CMK (cell line): ENCODE measurements at regions not wholly inside any gene's neighbourhood (a gene's known extent, or its start where the extent isn't known, plus 50 kb on each side); places are given as distances from the start of the nearest gene placed in this dataset.
"Not testable (repeated sequence)": the region's sequence is repeated elsewhere in the genome, so short reads cannot be mapped to it uniquely, and the experiment has no call there.

Source experiments
- DNase-seq: peaks from one replicate; pipeline ENCODE4 v3.0.0-alpha.2; 2010; ENCODE audit warnings: low read depth

GRCh38 chr12:25794571-25794970, 163.9 kb upstream of the RASSF8 start:
- no peak for DNase-seq

- DNase-seq = no peak
These were observed 161.9 kb upstream of the RASSF8 start for GRCh38 chr12:25796523-25797000.

DNA sequence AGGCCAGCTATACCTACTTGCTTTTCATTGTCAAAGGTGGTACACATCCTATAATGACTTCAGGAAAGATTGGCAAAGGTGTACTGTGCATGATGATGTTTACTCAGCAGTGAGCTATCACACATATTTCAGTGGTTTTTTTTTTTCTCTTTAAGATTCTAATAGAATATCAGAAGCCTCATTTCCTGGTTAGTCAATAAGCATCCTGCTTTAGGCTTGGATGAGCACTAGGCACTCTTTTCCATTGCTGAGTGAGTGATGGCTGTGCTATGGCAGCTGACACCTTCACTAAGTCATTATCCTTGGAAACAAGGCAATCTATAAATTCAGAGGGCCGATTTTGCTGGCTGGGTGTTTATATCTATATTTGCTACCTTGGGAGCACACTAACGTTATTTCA, 161.1 kb upstream of the RASSF8 start:
- DNase-seq = no peak

DNA sequence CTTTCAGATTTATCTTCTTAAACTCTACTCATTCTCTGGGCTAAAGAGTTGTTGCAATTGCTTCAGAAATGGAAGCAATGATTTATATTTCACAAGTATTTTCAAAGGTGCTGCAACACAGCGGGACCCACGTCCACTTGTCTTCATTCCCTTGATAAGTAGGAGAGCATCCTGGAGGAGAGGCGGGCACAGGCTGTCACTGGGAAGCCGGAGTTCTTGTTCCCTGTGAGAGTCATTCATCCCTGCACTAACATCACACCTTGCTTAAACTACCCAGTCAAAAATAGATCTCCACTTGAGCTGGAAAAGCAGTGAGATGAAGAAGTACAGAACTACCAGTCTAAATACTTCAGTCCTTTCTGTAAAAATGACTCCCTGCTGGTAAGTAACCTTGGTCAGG, 160.5 kb upstream of the RASSF8 start:
- no peak for DNase-seq

DNA sequence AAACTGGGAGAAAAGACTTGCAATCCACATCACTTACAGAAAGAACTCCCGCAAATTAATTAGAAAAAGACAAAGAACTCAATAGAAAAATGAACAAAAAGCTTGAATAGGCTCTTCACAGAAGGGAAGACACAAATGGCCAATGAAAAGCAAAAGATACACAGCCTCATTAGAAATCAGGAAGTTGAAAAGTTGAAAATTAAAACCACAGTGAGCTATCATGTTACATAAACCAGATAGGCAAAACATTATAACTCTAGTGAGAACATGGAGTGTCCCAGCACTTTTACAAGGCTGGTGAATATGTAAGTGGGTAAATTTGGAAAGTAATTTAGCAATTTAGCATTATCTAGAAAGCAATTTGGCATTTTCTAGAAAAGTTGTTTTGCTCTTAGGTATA, 158.4 kb upstream of the RASSF8 start:
- DNase-seq = no peak

DNA sequence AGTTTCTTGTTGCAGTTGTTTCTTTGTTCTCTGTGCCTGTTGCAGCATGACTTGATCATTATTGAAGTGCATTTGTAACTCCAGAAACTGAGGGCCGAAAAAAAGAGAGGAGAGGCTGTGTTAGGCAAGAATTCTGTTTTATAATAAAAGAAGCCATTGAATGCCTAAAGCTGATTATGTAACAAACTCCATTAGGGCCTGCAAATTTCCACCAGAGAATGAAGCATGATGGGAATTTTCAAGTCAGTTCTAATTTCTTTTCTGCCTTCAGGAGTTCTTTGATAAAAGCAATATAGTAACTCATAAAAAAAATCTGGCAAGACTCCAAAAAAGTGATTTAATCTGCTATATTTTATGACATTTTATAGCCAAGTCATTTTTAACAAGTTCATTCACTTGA, 156.7 kb upstream of the RASSF8 start:
- no peak for DNase-seq

GRCh38 chr12:25802143-25802542, 156.3 kb upstream of the RASSF8 start:
- no peak for DNase-seq

- not testable (repeated sequence) for DNase-seq
These were observed 155.3 kb upstream of the RASSF8 start for GRCh38 chr12:25803029-25803664.

DNA sequence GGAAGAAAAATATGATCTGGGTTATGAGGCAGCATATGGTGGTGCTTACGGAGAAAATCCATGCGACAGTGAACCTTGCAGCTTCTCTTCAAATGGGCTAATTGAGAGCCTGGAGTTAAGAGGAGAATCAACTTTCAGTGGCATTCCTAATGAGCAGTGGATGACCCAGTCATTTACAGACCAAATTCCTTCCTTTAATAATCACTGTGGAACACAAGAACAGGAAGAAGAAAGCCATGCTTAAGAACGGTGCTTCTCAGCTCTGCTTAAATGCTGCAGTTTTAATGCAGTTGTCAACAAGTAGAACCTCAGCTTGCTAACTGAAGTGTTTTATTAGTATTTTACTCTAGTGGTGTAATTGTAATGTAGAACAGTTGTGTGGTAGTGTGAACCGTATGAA, 154.2 kb upstream of the RASSF8 start:
- DNase-seq = not testable (repeated sequence)

GRCh38 chr12:25806271-25806670, 152.2 kb upstream of the RASSF8 start:
- no peak for DNase-seq

DNA sequence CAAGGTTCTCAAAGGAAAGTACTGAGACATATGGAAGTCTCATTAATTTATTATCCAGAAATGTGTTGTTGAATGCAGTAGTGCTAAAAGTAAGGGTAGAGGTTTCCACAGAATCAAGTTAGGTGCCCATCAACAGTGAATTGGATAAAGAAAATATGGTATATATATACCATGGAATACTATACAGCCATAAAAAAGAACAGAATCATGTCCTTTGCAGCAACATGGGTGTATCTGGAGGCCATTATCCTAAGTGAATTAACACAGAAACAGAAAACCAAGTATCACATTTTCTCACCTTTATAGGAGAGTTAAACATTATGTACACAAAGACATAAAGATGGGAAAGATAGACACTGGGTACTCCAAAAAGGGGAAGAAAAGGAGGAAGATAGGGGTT, 149.9 kb upstream of the RASSF8 start:
- no peak for DNase-seq

GRCh38 chr12:25810683-25811082, 147.8 kb upstream of the RASSF8 start:
- no peak for DNase-seq

- DNase-seq = no peak
These were observed 146.8 kb upstream of the RASSF8 start for GRCh38 chr12:25811656-25812126.

DNA sequence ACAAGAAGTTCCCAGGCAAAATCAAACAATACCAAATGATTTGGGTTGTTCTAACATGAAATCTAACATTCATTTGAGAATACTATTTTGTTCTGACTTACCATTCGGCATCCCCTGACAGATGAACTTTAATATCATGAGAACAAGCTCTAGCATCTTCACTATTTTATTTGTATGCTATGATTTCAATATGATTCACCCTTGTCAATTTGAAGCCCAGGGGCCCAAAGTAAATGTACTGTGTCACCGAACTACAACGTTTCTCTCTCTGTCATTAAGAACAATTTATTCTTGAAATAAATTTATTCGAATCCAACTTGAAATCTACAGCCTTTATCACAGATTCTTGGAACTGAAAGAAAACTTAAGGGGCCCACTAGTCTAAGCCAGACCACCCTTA, 146.2 kb upstream of the RASSF8 start:
- DNase-seq = no peak

DNA sequence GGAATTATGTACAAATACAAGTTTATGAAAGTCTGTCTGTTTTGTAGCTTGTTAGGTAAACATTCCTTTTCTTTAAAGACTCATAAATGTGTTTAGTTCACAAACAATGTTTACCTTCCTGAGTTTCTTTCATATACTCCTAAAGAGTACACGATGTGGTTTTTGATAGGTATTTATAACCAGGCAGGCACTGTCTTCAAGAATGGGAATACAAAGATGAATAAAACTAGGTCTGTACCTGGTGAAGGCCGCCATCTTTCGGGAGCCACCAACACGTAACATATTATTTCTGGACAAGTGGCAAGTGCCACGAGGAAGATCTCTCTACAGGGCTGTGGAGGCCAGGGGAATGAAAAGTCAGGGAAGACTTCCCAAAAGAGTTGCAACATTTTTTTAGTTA, 144.6 kb upstream of the RASSF8 start:
- no peak for DNase-seq

DNA sequence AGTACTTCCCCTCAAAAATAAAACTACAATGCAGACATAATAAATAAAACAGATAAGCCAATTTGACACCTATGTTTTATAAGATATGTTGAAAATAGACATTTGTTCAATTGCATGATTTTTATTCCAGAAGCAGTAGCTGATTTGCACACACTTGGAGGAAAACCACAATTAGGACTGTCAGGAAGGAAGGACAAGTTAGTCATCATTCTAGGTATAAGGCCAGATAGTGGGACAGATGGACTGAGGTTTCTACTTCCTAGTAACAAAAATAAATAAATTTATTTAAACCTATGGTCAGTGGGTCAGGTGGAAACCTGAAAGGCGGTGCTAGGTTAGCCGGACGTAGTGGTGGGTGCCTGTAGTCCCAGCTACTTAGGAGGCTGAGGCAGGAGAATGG, 141.8 kb upstream of the RASSF8 start:
- no peak for DNase-seq

DNA sequence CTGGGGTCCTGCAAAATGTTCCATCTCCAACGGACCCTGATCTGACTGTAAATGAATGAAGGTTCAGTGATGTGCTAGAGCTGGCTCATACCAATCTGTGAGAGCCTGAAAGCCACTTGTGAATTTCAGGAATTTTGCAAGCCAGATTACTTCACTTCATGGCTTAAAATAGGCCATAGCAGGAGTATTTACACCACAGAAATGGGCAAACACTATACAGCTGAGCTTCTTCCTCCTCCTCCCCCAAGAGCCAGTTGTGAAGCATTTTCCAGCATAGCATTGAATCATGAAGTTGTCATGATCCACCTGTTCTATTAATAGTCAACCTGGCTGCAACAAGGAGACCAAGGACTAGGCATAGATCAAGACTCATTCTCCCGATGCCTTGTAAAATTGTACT, 141.3 kb upstream of the RASSF8 start:
- DNase-seq = no peak

GRCh38 chr12:25818596-25819390, 139.7 kb upstream of the RASSF8 start:
- DNase-seq = no peak

GRCh38 chr12:25819691-25820090, 138.8 kb upstream of the RASSF8 start:
- no peak for DNase-seq

- DNase-seq = no peak
These were observed 136.2 kb upstream of the RASSF8 start for GRCh38 chr12:25822281-25822680.

GRCh38 chr12:25824734-25825133, 133.7 kb upstream of the RASSF8 start:
- no peak for DNase-seq

- no peak for DNase-seq
These were observed 133.0 kb upstream of the RASSF8 start for GRCh38 chr12:25825446-25825845.

DNA sequence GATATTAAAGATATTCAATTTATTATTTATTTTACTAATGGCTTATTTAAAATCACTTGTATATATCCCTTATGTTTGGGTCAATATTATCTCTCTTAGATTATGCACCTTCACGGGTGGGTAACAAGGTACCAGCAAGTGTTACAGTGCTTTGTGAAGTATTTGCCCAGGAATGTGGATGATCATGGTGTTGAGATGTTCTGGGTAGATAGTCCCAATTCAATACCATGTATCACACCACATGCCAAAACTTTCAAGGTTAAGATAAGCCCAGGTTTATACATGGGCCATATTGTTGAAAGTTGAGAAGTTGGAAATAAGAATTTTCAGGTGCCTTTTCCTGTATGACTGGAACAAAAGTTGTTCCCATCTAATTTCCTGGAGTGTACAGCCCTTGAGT, 131.3 kb upstream of the RASSF8 start:
- DNase-seq = no peak

DNA sequence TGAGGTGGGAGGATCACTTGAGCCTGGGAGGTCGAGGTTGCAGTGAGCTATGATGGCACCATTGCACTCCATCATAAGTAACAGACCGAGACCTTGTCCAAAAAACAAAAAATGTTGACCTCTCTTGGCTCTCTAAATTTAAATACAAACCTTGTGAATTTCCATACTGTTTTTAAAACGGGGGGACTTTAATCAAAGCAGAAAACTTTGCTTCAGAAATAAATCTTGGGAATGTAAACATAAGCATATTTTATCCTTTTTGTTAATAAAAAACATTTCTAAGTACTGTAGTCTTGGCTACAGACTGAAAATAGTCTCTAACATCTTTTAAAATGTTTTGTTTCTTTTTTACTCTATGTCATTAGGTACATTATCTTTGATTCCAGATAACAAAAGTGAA, 130.7 kb upstream of the RASSF8 start:
- DNase-seq = no peak
